Lung (tissue), 11 donors: ENCODE measurements at regions not wholly inside any gene's neighbourhood (a gene's known extent, or its start where the extent isn't known, plus 50 kb on each side); places are given as distances from the start of the nearest gene placed in this dataset.

Source experiments
- ATAC-seq: fragments of 200-7000 bp; cut with Tn5 transposase; one replicate; pipeline ENCODE4 v1.9.1; 2020; ENCODE audit warnings: moderate number of reproducible peaks; ENCODE audit not compliant: insufficient read depth, low FRiP score
- DNase-seq, 3 donors: peaks; one replicate each; pipeline ENCODE4 v3.0.0-alpha.2; 2013 to 2017
- H3K27ac ChIP-seq, 2 donors: one replicate each; pipeline ENCODE4 v1.5.1; 2013; ENCODE audit warnings: mild to moderate bottlenecking in 2 of 2, moderate library complexity in 2 of 2, control low read depth in 1 of 2, inconsistent platforms in 1 of 2, low read depth in 1 of 2, low read length in 1 of 2
- H3K27me3 ChIP-seq, 3 donors: one replicate each; pipeline ENCODE4 v1.5.1; 2013; ENCODE audit warnings: low read length in 2 of 3; ENCODE audit not compliant: control insufficient read depth in 3 of 3, insufficient read depth in 3 of 3
- H3K36me3 ChIP-seq, 4 donors: one replicate each; pipeline ENCODE4 v1.5.1; 2013; ENCODE audit warnings: low read length in 4 of 4, mild to moderate bottlenecking in 1 of 4, moderate library complexity in 1 of 4; ENCODE audit not compliant: control insufficient read depth in 4 of 4, insufficient read depth in 4 of 4
- H3K4me1 ChIP-seq, 5 donors: one replicate each; pipeline ENCODE4 v1.5.1; 2013; ENCODE audit warnings: low read length in 5 of 5, mild to moderate bottlenecking in 2 of 5, moderate library complexity in 1 of 5; ENCODE audit not compliant: control insufficient read depth in 5 of 5, insufficient read depth in 5 of 5
- H3K4me3 ChIP-seq: one replicate; pipeline ENCODE4 v1.5.1; 2013; ENCODE audit warnings: mild to moderate bottlenecking, control low read depth, moderate library complexity
- H3K9ac ChIP-seq, 2 donors: one replicate each; pipeline ENCODE4 v1.5.1; 2013; ENCODE audit warnings: low read length in 2 of 2, control low read depth in 1 of 2; ENCODE audit not compliant: insufficient read depth in 1 of 2
- H3K9me3 ChIP-seq, 4 donors: one replicate each; pipeline ENCODE4 v1.5.1; 2013; ENCODE audit warnings: low read length in 3 of 4, mild to moderate bottlenecking in 1 of 4, moderate library complexity in 1 of 4; ENCODE audit not compliant: control insufficient read depth in 4 of 4, insufficient read depth in 3 of 4
- WGBS, 2 donors: extraction: QIAGEN DNeasy Blood & Tissue Kit; methylation state at CpG; one replicate each; pipeline ENCODE4 v1.1.7; 2013; 5-methylcytosine and 5-hydroxymethylcytosine counted together
- TF ChIP-seq, protein P1 (sequence below): IDR thresholded peaks from 2 replicates; pipeline ENCODE4 v1.5.1; 2012; ENCODE audit warnings: mild to moderate bottlenecking; ENCODE audit errors: control extremely low read depth, extremely low read depth
- donor health status: control.
- donor health status: control.
- donor health status: Bipolar disorder and iron deficiency.
- donor health status: healthy.
- donor health status: DM: yes; HTN: yes; CAD: no.

DNA sequence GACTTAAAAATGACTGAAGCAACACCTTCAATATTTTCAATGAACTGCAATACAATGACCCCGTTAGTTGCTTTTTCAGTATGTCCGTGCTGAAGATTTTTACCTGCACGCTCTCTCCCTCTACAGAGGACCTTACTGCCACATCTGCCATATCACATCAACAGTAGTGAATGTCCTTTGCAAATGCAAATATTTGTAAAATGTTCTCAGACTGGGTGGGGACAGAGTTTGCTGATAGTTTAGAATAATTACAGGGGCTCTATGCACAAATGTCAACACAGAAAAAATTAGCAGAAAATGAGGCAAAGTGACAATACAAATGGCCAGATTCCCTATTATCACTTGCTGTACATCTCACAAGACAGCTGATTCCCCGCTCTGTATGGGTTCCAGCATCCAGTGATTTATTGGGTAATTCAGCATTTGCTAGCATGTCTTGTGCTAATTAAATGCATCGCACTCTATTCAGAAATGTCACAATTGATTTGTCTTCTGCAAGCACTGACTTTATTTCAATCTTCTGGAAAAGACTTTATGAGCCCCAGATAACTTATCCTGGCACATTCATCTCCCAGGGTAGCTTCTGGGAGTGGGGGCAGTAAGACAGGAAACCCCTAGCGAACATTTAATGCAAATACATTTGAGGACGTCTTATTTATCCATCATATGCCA lies 69.1 kb upstream of the PTER start:
- peaks cover 0 to 3% (median 0%) of the 10 kb centered on the region in 4 donors for H3K9me3 ChIP-seq
- no peak overlapping the region for H3K27ac ChIP-seq
- ATAC-seq: no peak
- WGBS, 2 donors: 76 to 84% methylated on average over 7 of the region's 7 CpGs
- no peaks in the 10 kb centered on the region for H3K4me1 ChIP-seq
- TF ChIP-seq, protein P1, sequence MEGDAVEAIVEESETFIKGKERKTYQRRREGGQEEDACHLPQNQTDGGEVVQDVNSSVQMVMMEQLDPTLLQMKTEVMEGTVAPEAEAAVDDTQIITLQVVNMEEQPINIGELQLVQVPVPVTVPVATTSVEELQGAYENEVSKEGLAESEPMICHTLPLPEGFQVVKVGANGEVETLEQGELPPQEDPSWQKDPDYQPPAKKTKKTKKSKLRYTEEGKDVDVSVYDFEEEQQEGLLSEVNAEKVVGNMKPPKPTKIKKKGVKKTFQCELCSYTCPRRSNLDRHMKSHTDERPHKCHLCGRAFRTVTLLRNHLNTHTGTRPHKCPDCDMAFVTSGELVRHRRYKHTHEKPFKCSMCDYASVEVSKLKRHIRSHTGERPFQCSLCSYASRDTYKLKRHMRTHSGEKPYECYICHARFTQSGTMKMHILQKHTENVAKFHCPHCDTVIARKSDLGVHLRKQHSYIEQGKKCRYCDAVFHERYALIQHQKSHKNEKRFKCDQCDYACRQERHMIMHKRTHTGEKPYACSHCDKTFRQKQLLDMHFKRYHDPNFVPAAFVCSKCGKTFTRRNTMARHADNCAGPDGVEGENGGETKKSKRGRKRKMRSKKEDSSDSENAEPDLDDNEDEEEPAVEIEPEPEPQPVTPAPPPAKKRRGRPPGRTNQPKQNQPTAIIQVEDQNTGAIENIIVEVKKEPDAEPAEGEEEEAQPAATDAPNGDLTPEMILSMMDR: no peak
- H3K36me3 ChIP-seq: no peaks in the 10 kb centered on the region
- no peak for DNase-seq
- H3K9ac ChIP-seq: no peak overlapping the region
- no peaks in the 10 kb centered on the region for H3K27me3 ChIP-seq
- no peak overlapping the region for H3K4me3 ChIP-seq

DNA sequence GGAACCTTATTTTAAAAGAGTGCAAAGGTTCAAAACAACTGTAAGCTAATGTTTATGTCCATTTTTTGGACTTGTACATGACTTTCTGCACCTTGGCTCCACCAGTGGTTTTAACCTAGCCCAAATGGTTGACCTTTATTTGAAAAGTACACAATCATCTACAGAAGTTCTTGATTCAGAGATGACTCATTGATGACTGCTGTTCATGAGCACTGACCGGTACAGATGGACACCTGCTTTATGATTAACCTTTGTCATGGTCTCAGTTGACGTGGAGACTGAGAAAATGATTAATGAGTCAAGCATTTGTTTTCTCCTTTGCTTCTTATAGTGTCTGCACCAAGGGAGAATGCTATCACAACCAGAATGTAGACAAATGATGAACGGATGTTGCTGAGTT lies 55.7 kb upstream of the PTER start:
- DNase-seq (no peak), ATAC-seq (peak; percentile 19)
- WGBS, 2 donors: 69 to 86% methylated on average over 3 of the region's 3 CpGs
- Histone ChIP-seq H3K9me3 (peaks cover 0 to 2% (median 0%) of the 10 kb centered on the region in 4 donors), H3K27ac (no peak overlapping the region), H3K36me3 (no peaks in the 10 kb centered on the region), H3K4me1 (no peaks in the 10 kb centered on the region), H3K9ac (no peak overlapping the region), H3K4me3 (no peak overlapping the region), H3K27me3 (peaks cover 0 to 2% (median 2%) of the 10 kb centered on the region in 3 donors)
- TF ChIP-seq, protein P1: no peak

DNA sequence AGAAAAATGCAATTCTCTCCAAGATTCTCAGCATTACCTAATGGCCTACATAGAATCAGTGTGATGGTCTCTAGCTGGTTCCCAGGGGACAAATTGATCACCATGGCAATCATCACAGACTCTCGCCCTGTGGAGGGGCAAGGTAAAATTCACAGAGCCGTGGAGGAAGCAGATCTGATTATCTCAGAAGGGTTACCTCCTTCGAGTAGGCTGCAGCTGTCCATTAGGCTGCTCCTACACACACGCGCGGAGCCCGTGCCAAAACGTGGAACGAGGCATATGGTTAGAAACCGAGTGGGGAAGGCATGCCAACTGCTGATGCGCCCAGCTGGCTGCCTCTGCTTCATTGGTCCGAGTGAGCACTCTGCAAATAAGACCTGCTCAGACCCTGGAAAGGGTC lies 52.8 kb upstream of the PTER start:
- no peak overlapping the region for H3K27ac ChIP-seq
- no peaks in the 10 kb centered on the region for H3K36me3 ChIP-seq
- no peak overlapping the region for H3K4me3 ChIP-seq
- H3K4me1 ChIP-seq: no peaks in the 10 kb centered on the region
- peaks cover 0 to 2% (median 2%) of the 10 kb centered on the region in 3 donors for H3K27me3 ChIP-seq
- H3K9me3 ChIP-seq: peaks cover 0 to 3% (median 0%) of the 10 kb centered on the region in 4 donors
- TF ChIP-seq, protein P1: no peak
- DNase-seq (peak; percentile 8 to 14 (median 13)), ATAC-seq (no peak)
- H3K9ac ChIP-seq: no peak overlapping the region
- 71 to 84% methylated on average over 12 of the region's 12 CpGs for WGBS, 2 donors

DNA sequence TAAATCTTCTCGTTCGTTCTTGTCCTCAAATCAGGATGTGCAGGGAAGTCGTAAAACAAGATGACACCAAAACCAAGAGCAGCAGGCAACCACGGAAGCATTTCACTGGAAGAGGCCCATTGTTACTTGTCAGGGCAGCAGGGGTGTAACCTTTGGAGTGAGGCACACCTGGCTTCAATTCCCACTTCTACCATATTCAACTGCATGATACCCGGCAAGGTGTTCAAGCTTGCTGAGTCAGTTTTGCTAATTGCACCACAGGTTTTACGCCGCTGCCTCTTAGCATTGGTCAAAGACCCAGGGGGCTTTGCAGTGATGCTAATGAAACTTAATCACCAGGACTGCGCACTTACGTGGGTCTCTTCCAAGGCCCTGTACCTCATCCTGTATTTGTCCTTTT lies 50.0 kb upstream of the PTER start:
- TF ChIP-seq, protein P1: no peak
- Histone ChIP-seq H3K36me3 (no peaks in the 10 kb centered on the region), H3K27ac (no peak overlapping the region), H3K4me3 (no peak overlapping the region), H3K9ac (no peak overlapping the region), H3K27me3 (peaks cover 0 to 2% (median 0%) of the 10 kb centered on the region in 3 donors), H3K9me3 (peaks cover 0 to 3% (median 0%) of the 10 kb centered on the region in 4 donors), H3K4me1 (no peaks in the 10 kb centered on the region)
- ATAC-seq (no peak), DNase-seq (no peak)
- WGBS, 2 donors: 54 to 62% methylated on average over 9 of the region's 9 CpGs
